Spleen (tissue), 11 donors: ENCODE measurements at regions not wholly inside any gene's neighbourhood (a gene's known extent, or its start where the extent isn't known, plus 50 kb on each side); places are given as distances from the start of the nearest gene placed in this dataset.
"Not testable (repeated sequence)": the region's sequence is repeated elsewhere in the genome, so short reads cannot be mapped to it uniquely, and the experiment has no call there.

Source experiments
- DNase-seq: peaks from one replicate; pipeline ENCODE4 v3.0.0-alpha.2; 2020
- H3K27ac ChIP-seq, 8 donors: fragments of 200-600 bp; sonication (generic) in 7 of 8; 1 replicate in 4 of 8; 2 replicates in 4 of 8; pipeline versions ENCODE4 v1.5.0 to v1.8.0; 2016 to 2021; ENCODE audit warnings: inconsistent platforms in 4 of 8, mild to moderate bottlenecking in 4 of 8, moderate library complexity in 1 of 8
- H3K27me3 ChIP-seq, 7 donors: fragments of 200-600 bp; sonication (generic) in 6 of 7; replicated peaks in 1 of 7; 1 replicate in 4 of 7; 2 replicates in 3 of 7; pipeline versions ENCODE4 v1.5.0 to v1.8.0; 2016 to 2021; ENCODE audit warnings: inconsistent platforms in 3 of 7, mild to moderate bottlenecking in 1 of 7
- H3K36me3 ChIP-seq, 6 donors: fragments of 200-600 bp; sonication (generic) in 5 of 6; 1 replicate in 4 of 6; 2 replicates in 2 of 6; pipeline versions ENCODE4 v1.5.0 to v1.8.0; 2016 to 2021; ENCODE audit warnings: inconsistent platforms in 2 of 6
- H3K4me1 ChIP-seq, 6 donors: fragments of 200-600 bp; sonication (generic) in 5 of 6; 1 replicate in 3 of 6; 2 replicates in 3 of 6; pipeline versions ENCODE4 v1.5.0 to v1.8.0; 2016 to 2021; ENCODE audit warnings: inconsistent platforms in 3 of 6
- H3K4me3 ChIP-seq, 8 donors: fragments of 200-600 bp; sonication (generic) in 7 of 8; 1 replicate in 4 of 8; 2 replicates in 4 of 8; pipeline versions ENCODE4 v1.5.0 to v1.8.0; 2016 to 2021; ENCODE audit warnings: inconsistent platforms in 4 of 8, mild to moderate bottlenecking in 4 of 8, moderate library complexity in 2 of 8
- H3K9me3 ChIP-seq, 8 donors: fragments of 200-600 bp; sonication (generic) in 7 of 8; 1 replicate in 4 of 8; 2 replicates in 4 of 8; pipeline versions ENCODE4 v1.5.0 to v1.8.0; 2016 to 2021; ENCODE audit warnings: inconsistent platforms in 4 of 8
- POLR2A ChIP-seq, 3 donors: fragments of 450-650 bp; IDR thresholded peaks; one replicate each; pipeline ENCODE4 v1.5.1; 2017; ENCODE audit warnings: antibody characterized with exemption in 3 of 3, mild to moderate bottlenecking in 1 of 3
- POLR2AphosphoS5 ChIP-seq, 3 donors: sonication (generic); formaldehyde crosslinking; IDR thresholded peaks; one replicate each; pipeline ENCODE4 v1.5.1; 2017; ENCODE audit warnings: antibody characterized with exemption in 3 of 3
- WGBS, 5 donors: extraction: QIAGEN DNeasy Blood & Tissue Kit in 3 of 5; methylation state at CpG; one replicate each; pipeline versions ENCODE4 v1.1.5 to v1.1.7; 2013 to 2018; 5-methylcytosine and 5-hydroxymethylcytosine counted together
- intact Hi-C: fragments of 100-400 bp; cut with DNase I; formaldehyde crosslinking; loops from one replicate; pipeline ENCODE4 v1.15.0; 2023; ENCODE audit warnings: low total_unique reads
- TF ChIP-seq, protein P1 (sequence below), 11 experiments: fragments of 200-600 bp in 7 of 11; fragments of 450-650 bp in 4 of 11; sonication (generic) in 4 of 11; IDR thresholded peaks in 8 of 11; conservative IDR thresholded peaks in 3 of 11; 1 replicate in 7 of 11; 2 replicates in 4 of 11; pipeline versions ENCODE4 v1.4.0 to v1.8.0; 2016 to 2021; ENCODE audit warnings: antibody characterized with exemption in 11 of 11, inconsistent platforms in 4 of 11, mild to moderate bottlenecking in 1 of 11
- donor health status: healthy with polysubstance abuse.
- donor health status: DM: no; HTN: no; CAD: no; lungs with moderate emphysema.
- donor health status: DM: no; HTN: no; CAD: no.
- donor health status: Bipolar disorder and iron deficiency.
- donor health status: healthy.
- donor health status: DM: no; HTN: no; CAD: no.
- donor health status: DM: yes; HTN: yes; CAD: no.

GRCh38 chr10:57579926-57580325 is 687.8 kb downstream of the IPMK start:
- Histone ChIP-seq H3K27ac (no peak overlapping the region), H3K9me3 (peaks cover 0 to 17% (median 0%) of the 10 kb centered on the region in 8 donors), H3K4me1 (no peaks in the 10 kb centered on the region), H3K27me3 (no peaks in the 10 kb centered on the region), H3K4me3 (no peak overlapping the region), H3K36me3 (no peaks in the 10 kb centered on the region)
- TF ChIP-seq POLR2A (IDR thresholded peaks at IDR 0.05): no peak
- DNase-seq: no peak
- intact Hi-C loops: no loop called here

DNA sequence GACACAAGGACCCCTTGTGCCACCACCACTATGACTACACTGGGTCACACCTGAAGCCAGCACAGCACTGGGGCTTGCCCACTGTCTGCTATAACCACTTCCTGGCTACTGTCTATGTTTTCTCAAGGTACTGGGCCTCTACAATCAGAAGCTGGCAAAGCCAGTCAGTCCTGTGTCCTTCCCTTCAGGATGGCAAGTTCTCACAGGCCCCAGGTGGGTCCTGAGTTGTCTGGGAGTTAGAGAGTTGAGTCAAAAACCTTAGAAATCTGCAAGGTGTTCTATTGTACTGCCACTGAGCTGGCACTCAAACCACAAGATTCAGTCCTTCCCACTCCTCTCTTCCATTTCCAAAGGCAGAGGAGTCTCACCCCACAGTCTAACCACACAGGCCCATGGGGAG is 705.5 kb downstream of the IPMK start:
- intact Hi-C loops: no loop called here
- TF ChIP-seq POLR2A (IDR thresholded peaks at IDR 0.05) (no peak), POLR2AphosphoS5 (IDR thresholded peaks at IDR 0.05) (no peak)
- TF ChIP-seq, protein P1, sequence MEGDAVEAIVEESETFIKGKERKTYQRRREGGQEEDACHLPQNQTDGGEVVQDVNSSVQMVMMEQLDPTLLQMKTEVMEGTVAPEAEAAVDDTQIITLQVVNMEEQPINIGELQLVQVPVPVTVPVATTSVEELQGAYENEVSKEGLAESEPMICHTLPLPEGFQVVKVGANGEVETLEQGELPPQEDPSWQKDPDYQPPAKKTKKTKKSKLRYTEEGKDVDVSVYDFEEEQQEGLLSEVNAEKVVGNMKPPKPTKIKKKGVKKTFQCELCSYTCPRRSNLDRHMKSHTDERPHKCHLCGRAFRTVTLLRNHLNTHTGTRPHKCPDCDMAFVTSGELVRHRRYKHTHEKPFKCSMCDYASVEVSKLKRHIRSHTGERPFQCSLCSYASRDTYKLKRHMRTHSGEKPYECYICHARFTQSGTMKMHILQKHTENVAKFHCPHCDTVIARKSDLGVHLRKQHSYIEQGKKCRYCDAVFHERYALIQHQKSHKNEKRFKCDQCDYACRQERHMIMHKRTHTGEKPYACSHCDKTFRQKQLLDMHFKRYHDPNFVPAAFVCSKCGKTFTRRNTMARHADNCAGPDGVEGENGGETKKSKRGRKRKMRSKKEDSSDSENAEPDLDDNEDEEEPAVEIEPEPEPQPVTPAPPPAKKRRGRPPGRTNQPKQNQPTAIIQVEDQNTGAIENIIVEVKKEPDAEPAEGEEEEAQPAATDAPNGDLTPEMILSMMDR (IDR thresholded peaks at IDR 0.05 in 8 of 11, conservative IDR thresholded peaks at IDR 0.05 in 3 of 11): no peak
- no peaks in the 10 kb centered on the region for H3K36me3 ChIP-seq
- DNase-seq: no peak
- H3K4me3 ChIP-seq: no peak overlapping the region
- H3K27me3 ChIP-seq: no peaks in the 10 kb centered on the region
- H3K4me1 ChIP-seq: no peaks in the 10 kb centered on the region
- no peak overlapping the region for H3K27ac ChIP-seq
- peaks cover 0 to 3% (median 0%) of the 10 kb centered on the region in 8 donors for H3K9me3 ChIP-seq

DNA sequence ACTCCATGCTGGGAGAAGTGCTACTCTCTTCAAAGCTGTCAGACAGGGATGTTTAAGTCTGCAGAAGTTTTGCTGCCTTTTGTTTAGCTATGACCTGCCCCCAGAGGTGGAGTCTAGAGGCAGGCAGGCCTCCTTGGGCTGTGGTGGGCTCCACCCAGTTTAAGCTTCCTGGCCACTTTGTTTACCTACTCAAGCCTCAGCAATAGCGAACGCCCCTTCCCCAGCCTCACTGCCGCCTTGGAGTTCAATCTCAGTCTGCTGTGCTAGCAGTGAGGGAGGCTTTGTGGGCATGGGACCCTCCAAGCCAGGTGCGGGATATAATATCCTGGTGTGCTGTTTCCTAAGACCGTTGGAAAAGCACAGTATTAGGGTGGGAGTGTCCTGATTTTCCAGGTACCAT is 715.9 kb downstream of the IPMK start:
- DNase-seq, intact Hi-C loops: not testable (repeated sequence)
- 74 to 86% (median 82%) methylated on average over 3 to 5 of the region's 5 CpGs for WGBS, 5 donors

DNA sequence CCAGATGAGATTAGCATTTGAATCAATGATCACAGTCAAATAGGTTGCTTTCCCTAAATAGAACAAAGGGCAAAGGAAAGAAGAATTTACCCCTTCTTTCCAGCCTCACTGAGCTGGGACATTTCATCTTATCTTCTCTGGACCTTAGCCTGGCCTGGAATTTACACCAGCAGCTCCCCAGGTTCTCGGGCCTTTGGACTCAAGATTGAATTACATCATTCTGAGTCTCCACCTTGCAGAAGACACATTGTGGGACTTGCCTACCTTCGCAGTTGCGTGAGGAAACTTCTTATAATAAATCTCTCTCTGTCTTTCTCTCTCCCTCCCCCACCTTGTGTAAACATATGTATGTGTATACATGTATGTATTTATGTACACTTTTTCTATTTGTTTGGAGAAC is 732.4 kb downstream of the IPMK start:
- intact Hi-C loops: no loop called here
- no peaks in the 10 kb centered on the region for H3K36me3 ChIP-seq
- no peak overlapping the region for H3K4me3 ChIP-seq
- H3K27ac ChIP-seq: no peak overlapping the region
- no peak for DNase-seq
- no peaks in the 10 kb centered on the region for H3K4me1 ChIP-seq
- H3K9me3 ChIP-seq: peaks cover 0 to 6% (median 0%) of the 10 kb centered on the region in 8 donors
- no peaks in the 10 kb centered on the region for H3K27me3 ChIP-seq
- no peak for TF ChIP-seq POLR2A (IDR thresholded peaks at IDR 0.05)
- TF ChIP-seq POLR2AphosphoS5 (IDR thresholded peaks at IDR 0.05): no peak
- TF ChIP-seq, protein P1 (IDR thresholded peaks at IDR 0.05 in 8 of 11, conservative IDR thresholded peaks at IDR 0.05 in 3 of 11): no peak
- WGBS, 5 donors: 81 to 91% (median 83%) methylated on average over 3 of the region's 3 CpGs

More for the DNA sequence above, 715.9 kb downstream of the IPMK start:
- not testable (repeated sequence) for H3K27me3 ChIP-seq, H3K27ac ChIP-seq, H3K36me3 ChIP-seq, H3K4me1 ChIP-seq, H3K4me3 ChIP-seq
- peaks cover 0 to 16% (median 9%) of the 10 kb centered on the region in 8 donors for H3K9me3 ChIP-seq

DNA sequence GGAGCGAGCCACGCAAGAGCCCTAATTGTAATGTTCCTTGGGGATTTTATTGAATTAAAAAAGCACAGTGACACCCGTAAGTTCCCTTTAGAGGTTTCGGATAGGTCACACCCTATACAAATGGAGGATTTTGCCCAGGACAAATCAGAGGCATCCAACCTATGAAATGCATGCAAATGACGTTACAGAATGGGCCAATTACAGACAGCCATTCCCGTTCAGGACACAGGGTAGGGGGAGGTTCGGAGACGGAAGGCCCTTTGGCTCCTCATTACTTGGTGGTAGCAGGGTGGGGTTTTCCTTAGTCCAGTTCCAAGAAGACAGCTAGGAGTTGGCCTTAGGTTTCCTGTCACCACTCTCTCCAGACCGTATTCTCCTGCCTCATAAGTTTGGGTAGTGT is 754.1 kb downstream of the IPMK start:
- intact Hi-C loops: no loop called here
- TF ChIP-seq POLR2A (IDR thresholded peaks at IDR 0.05) (no peak), POLR2AphosphoS5 (IDR thresholded peaks at IDR 0.05) (no peak)
- TF ChIP-seq, protein P1 (IDR thresholded peaks at IDR 0.05 in 8 of 11, conservative IDR thresholded peaks at IDR 0.05 in 3 of 11): no peak
- no peaks in the 10 kb centered on the region for H3K27me3 ChIP-seq
- no peaks in the 10 kb centered on the region for H3K4me1 ChIP-seq
- H3K27ac ChIP-seq: no peak overlapping the region
- no peak for DNase-seq
- H3K36me3 ChIP-seq: no peaks in the 10 kb centered on the region
- peaks cover 0 to 25% (median 2%) of the 10 kb centered on the region in 8 donors for H3K9me3 ChIP-seq
- H3K4me3 ChIP-seq: no peak overlapping the region
- 79 to 89% (median 84%) methylated on average over 9 of the region's 9 CpGs for WGBS, 5 donors
